Activated naive CD4-positive, alpha-beta T cell (primary cell): ENCODE measurements at regions not wholly inside any gene's neighbourhood (a gene's known extent, or its start where the extent isn't known, plus 50 kb on each side); places are given as distances from the start of the nearest gene placed in this dataset.

Experiments
- DNase-seq, 4 experiments: peaks; one replicate each; lab custom pipeline; 2025; lab: John Stamatoyannopoulos, UW

- DNase-seq: no peak
Measured at GRCh38 chr9:69955536-69956355, 87.9 kb upstream of the MAMDC2 start.

GRCh38 chr9:69961843-69962242 lies 81.8 kb upstream of the MAMDC2 start:
- no peak for DNase-seq

GRCh38 chr9:69963803-69964202 lies 79.8 kb upstream of the MAMDC2 start:
- DNase-seq: no peak

- DNase-seq: no peak
Measured at GRCh38 chr9:69964446-69964845, 79.2 kb upstream of the MAMDC2 start.

GRCh38 chr9:69965416-69966145 lies 78.1 kb upstream of the MAMDC2 start:
- no peak for DNase-seq

- no peak for DNase-seq
Measured at GRCh38 chr9:69967344-69967743, 76.3 kb upstream of the MAMDC2 start.

GRCh38 chr9:69970001-69970533 lies 73.6 kb upstream of the MAMDC2 start:
- no peak for DNase-seq

- peak; percentile 1 to 13 (median 10) for DNase-seq
Measured at GRCh38 chr9:69971643-69972449, 71.8 kb upstream of the MAMDC2 start.

GRCh38 chr9:69975681-69976080 lies 68.0 kb upstream of the MAMDC2 start:
- no peak for DNase-seq

- no peak for DNase-seq
Measured at GRCh38 chr9:69976152-69976551, 67.5 kb upstream of the MAMDC2 start.

- DNase-seq: no peak
Measured at GRCh38 chr9:69980041-69980440, 63.6 kb upstream of the MAMDC2 start.

- DNase-seq: no peak
Measured at GRCh38 chr9:69980591-69980990, 63.1 kb upstream of the MAMDC2 start.

GRCh38 chr9:69981686-69982445 lies 61.8 kb upstream of the MAMDC2 start:
- DNase-seq: no peak

- DNase-seq: no peak
Measured at GRCh38 chr9:69984831-69985230, 58.8 kb upstream of the MAMDC2 start.

GRCh38 chr9:69985971-69986370 lies 57.7 kb upstream of the MAMDC2 start:
- no peak for DNase-seq

GRCh38 chr9:69986970-69987369 lies 56.7 kb upstream of the MAMDC2 start:
- no peak for DNase-seq

GRCh38 chr9:69987457-69987856 lies 56.2 kb upstream of the MAMDC2 start:
- no peak for DNase-seq

- DNase-seq: no peak
Measured at GRCh38 chr9:69993110-69993509, 50.5 kb upstream of the MAMDC2 start.
